WTC11 (cell line): ENCODE measurements at regions not wholly inside any gene's neighbourhood (a gene's known extent, or its start where the extent isn't known, plus 50 kb on each side); places are given as distances from the start of the nearest gene placed in this dataset.

ENCODE experiments used
- ATAC-seq: fragments of 200-7000 bp; cut with Tn5 transposase; 2 replicates; pipeline ENCODE4 v1.10.0; 2021; ENCODE audit warnings: mild to moderate bottlenecking, moderate library complexity
- CTCF ChIA-PET: fragments of 300-600 bp; sonication (Branson Sonifier 250); formaldehyde crosslinking; loops from one replicate; lab custom pipeline; 2021; ENCODE audit warnings: antibody characterized with exemption; lab: Charles Lee
- POLR2A ChIA-PET: fragments of 350-600 bp; sonication (Branson Sonifier 250); formaldehyde crosslinking; loops from one replicate; lab custom pipeline; 2021; ENCODE audit warnings: antibody characterized with exemption; lab: Charles Lee
- DNase-seq: peaks from one replicate; pipeline ENCODE4 v3.0.0; 2021; ENCODE audit warnings: low spot score
- H3K27ac Mint-ChIP-seq: 2 replicates; pipeline ENCODE4 v1.8.0; 2021; ENCODE audit warnings: mixed read lengths
- H3K27me3 Mint-ChIP-seq: 2 replicates; pipeline ENCODE4 v1.8.0; 2021; ENCODE audit warnings: low read depth, mild to moderate bottlenecking, moderate library complexity, mixed read lengths
- H3K36me3 Mint-ChIP-seq: 2 replicates; pipeline ENCODE4 v1.8.0; 2021; ENCODE audit warnings: mixed read lengths
- H3K4me1 Mint-ChIP-seq: 2 replicates; pipeline ENCODE4 v1.8.0; 2022; ENCODE audit warnings: mixed read lengths
- H3K4me3 Mint-ChIP-seq: 2 replicates; pipeline ENCODE4 v1.8.0; 2021; ENCODE audit warnings: mild to moderate bottlenecking, moderate library complexity, mixed read lengths
- H3K9me3 Mint-ChIP-seq: 2 replicates; pipeline ENCODE4 v1.8.0; 2021; ENCODE audit warnings: mixed read lengths
- MAX ChIP-seq: sonication (generic); formaldehyde crosslinking; IDR thresholded peaks from 2 replicates; pipeline ENCODE4 v1.8.0; 2022; ENCODE audit warnings: mild to moderate bottlenecking, missing genetic modification reagents
- PREB ChIP-seq: sonication (generic); formaldehyde crosslinking; IDR thresholded peaks from 2 replicates; pipeline ENCODE4 v1.8.1; 2022; ENCODE audit warnings: mild to moderate bottlenecking, missing genetic modification reagents, moderate library complexity, borderline replicate concordance
- TF ChIP-seq, protein P1 (sequence below): fragments of 200-600 bp; IDR thresholded peaks from 2 replicates; pipeline ENCODE4 v1.8.0; 2022; ENCODE audit warnings: antibody characterized with exemption

DNA sequence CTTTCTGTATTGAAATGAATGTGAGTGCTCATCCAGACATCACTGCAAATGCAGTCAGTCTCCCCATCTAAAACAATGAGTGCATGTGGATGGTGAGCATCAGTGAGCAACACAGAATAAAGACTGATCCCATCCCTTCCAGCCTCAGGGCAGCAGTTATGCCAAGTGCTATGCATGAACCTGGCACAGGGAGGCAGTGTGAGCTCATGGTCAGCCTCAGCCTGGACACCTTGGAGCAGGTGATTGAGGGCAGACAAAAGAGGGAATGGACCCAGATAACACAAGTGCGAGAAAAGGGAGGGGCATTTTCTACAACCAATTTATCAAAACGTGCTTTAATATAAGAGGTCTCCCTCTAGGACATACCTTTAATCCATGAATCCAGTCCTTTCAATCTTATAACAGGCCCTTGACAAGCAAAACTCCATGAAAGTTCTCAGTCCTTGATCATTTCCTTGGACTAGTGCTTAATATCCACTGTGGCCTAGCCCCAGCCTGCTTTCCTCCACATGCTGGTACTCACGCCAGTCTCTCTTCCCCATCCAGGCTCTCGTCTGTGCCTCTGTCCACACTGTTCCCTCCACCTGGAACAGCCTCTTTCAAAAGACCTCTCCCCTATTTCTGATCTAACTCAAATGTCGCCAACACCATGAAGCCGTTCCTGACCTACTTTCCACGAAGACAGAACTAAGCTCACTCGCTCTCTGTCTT, 50.5 kb upstream of the LRRC55 start:
- peak; percentile 99 for ATAC-seq
- peak; percentile 79 for DNase-seq
- no peak overlapping the region for H3K4me3 Mint-ChIP-seq
- CTCF ChIA-PET = interaction anchor here (0.6 to 12.4 kb wide), 16 partner anchors 11 to 444 kb away, joined by 3 to 363 read pairs (median 4); no protein-coding TSS in a partner anchor
- H3K27me3 Mint-ChIP-seq = no peaks in the 10 kb centered on the region; the same call in 1 of the 2 replicates
- H3K9me3 Mint-ChIP-seq = no peaks in the 10 kb centered on the region
- TF ChIP-seq MAX (peak; percentile 42; the same call in 1 of the 2 replicates), PREB (CRISPR knock-in tag) (no peak)
- TF ChIP-seq, protein P1, sequence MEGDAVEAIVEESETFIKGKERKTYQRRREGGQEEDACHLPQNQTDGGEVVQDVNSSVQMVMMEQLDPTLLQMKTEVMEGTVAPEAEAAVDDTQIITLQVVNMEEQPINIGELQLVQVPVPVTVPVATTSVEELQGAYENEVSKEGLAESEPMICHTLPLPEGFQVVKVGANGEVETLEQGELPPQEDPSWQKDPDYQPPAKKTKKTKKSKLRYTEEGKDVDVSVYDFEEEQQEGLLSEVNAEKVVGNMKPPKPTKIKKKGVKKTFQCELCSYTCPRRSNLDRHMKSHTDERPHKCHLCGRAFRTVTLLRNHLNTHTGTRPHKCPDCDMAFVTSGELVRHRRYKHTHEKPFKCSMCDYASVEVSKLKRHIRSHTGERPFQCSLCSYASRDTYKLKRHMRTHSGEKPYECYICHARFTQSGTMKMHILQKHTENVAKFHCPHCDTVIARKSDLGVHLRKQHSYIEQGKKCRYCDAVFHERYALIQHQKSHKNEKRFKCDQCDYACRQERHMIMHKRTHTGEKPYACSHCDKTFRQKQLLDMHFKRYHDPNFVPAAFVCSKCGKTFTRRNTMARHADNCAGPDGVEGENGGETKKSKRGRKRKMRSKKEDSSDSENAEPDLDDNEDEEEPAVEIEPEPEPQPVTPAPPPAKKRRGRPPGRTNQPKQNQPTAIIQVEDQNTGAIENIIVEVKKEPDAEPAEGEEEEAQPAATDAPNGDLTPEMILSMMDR = peak; percentile 56
- no peaks in the 10 kb centered on the region for H3K36me3 Mint-ChIP-seq
- peaks cover 5% of the 10 kb centered on the region; the same call in 1 of the 2 replicates for H3K4me1 Mint-ChIP-seq
- POLR2A ChIA-PET = interaction anchor here (2.4 kb wide), 1 partner anchor 118 kb away, joined by 13 read pairs; no protein-coding TSS in a partner anchor
- no peak overlapping the region for H3K27ac Mint-ChIP-seq
